C4-2B (cell line): ENCODE measurements at regions not wholly inside any gene's neighbourhood (a gene's known extent, or its start where the extent isn't known, plus 50 kb on each side); places are given as distances from the start of the nearest gene placed in this dataset.

Experiments used
- CTCF ChIP-seq: fragments of 450-650 bp; conservative IDR thresholded peaks from 2 replicates; pipeline ENCODE4 v1.5.1; 2017; ENCODE audit warnings: mild to moderate bottlenecking
- ZFX ChIP-seq: fragments of 450-650 bp; IDR thresholded peaks from 2 replicates; pipeline ENCODE4 v1.6.1; 2017

- TF ChIP-seq CTCF (no peak), ZFX (no peak)
These were observed 1154.3 kb downstream of the EPHA3 start for GRCh38 chr3:90261481-90262433.
